Uterus (tissue), 3 donors: ENCODE measurements at regions not wholly inside any gene's neighbourhood (a gene's known extent, or its start where the extent isn't known, plus 50 kb on each side); places are given as distances from the start of the nearest gene placed in this dataset.
A peak's percentile ranks its signal among the peaks of the same experiment; 100 is the strongest.

Experiments used
- DNase-seq, 2 donors: peaks; one replicate each; pipeline ENCODE4 v3.0.0-alpha.2; 2019 to 2020
- H3K27ac ChIP-seq, 2 donors: fragments of 200-600 bp; sonication (generic); 1 replicate in 1 of 2; 2 replicates in 1 of 2; pipeline ENCODE4 v1.5.1; 2016 to 2018
- H3K27me3 ChIP-seq, 2 donors: fragments of 200-600 bp; sonication (generic); one replicate each; pipeline ENCODE4 v1.5.1; 2018 to 2019; ENCODE audit warnings: control low read depth in 1 of 2
- H3K36me3 ChIP-seq, 2 donors: fragments of 200-600 bp; sonication (generic); one replicate each; pipeline ENCODE4 v1.5.1; 2019; ENCODE audit warnings: control low read depth in 1 of 2
- H3K4me1 ChIP-seq, 2 donors: fragments of 200-600 bp; sonication (generic); one replicate each; pipeline ENCODE4 v1.5.1; 2018 to 2019; ENCODE audit warnings: control low read depth in 1 of 2
- H3K4me3 ChIP-seq, 2 donors: fragments of 200-600 bp; sonication (generic); 1 replicate in 1 of 2; 2 replicates in 1 of 2; pipeline ENCODE4 v1.5.1; 2018 to 2019; ENCODE audit warnings: mild to moderate bottlenecking in 1 of 2
- H3K9me3 ChIP-seq, 2 donors: fragments of 200-600 bp; sonication (generic); one replicate each; pipeline ENCODE4 v1.5.1; 2019; ENCODE audit warnings: control low read depth in 1 of 2
- CTCF ChIP-seq, 4 experiments: fragments of 200-600 bp in 2 of 4; fragments of 450-650 bp in 2 of 4; sonication (generic) in 2 of 4; IDR thresholded peaks; one replicate each; pipeline ENCODE4 v1.5.1; 2016 to 2019; ENCODE audit warnings: antibody characterized with exemption in 4 of 4, mild to moderate bottlenecking in 2 of 4, moderate library complexity in 1 of 4
- POLR2A ChIP-seq, 2 donors: fragments of 450-650 bp; IDR thresholded peaks; one replicate each; pipeline ENCODE4 v1.6.1; 2016; ENCODE audit warnings: antibody characterized with exemption in 2 of 2, mild to moderate bottlenecking in 1 of 2, moderate library complexity in 1 of 2
- intact Hi-C: fragments of 100-400 bp; cut with DNase I; formaldehyde crosslinking; loops from one replicate; pipeline ENCODE4 v1.15.1; 2023; ENCODE audit warnings: low total_unique reads
- donor health status: DM: yes; HTN: yes; CAD: no.

DNA sequence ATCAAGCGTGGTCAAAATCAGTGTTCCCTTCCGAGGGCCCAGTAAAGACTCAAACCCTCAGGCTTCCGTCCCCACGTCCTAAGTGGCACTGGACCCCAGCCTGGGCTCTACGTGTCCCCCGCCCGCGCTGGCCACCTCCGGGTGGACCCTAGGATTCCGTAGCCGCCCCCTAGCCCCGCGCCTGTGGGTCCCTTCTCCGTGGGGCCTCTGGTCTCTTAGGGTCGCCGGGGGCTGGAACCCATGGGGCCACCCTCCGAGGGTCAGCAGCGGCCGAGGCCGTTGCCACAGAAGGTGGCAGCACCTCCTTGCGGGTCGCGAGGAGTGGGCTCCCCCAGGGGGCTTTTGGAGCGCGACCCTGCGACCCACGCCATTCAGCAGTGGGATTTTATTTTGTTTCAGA, 170.5 kb upstream of the EEPD1 start:
- Histone ChIP-seq H3K4me3 (no peak overlapping the region), H3K9me3 (no peaks in the 10 kb centered on the region), H3K4me1 (no peaks in the 10 kb centered on the region), H3K27ac (no peak overlapping the region), H3K27me3 (no peaks in the 10 kb centered on the region), H3K36me3 (no peaks in the 10 kb centered on the region)
- no peak for TF ChIP-seq CTCF (IDR thresholded peaks at IDR 0.05)
- no peak for TF ChIP-seq POLR2A (IDR thresholded peaks at IDR 0.05)
- intact Hi-C loops = loop anchor here (5.0 kb wide), 1 partner anchor 325 kb away; no protein-coding TSS in a partner anchor
- no peak for DNase-seq

DNA sequence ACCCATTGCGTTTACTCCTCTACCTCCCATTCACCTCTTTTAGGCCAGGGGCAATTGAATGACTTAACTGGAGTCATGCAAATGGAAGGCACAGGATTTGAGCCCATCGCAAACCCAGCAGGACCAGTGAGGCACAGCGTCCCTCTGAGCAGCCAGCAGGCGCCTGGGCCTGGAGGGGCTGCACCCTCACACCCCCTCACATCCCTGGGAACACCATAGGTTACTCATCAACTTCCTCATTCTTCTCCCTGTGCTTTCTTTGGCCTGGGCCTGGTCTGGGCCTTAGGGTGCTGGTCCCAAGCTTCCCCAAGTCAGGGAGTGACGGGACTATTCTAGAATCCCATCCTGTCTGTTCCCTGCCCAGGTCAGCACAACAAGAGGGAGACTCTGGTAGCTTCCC, 169.4 kb upstream of the EEPD1 start:
- TF ChIP-seq POLR2A (IDR thresholded peaks at IDR 0.05) (no peak), CTCF (IDR thresholded peaks at IDR 0.05) (no peak)
- Histone ChIP-seq H3K27me3 (no peaks in the 10 kb centered on the region), H3K9me3 (no peaks in the 10 kb centered on the region), H3K4me1 (no peaks in the 10 kb centered on the region), H3K27ac (no peak overlapping the region), H3K36me3 (no peaks in the 10 kb centered on the region), H3K4me3 (no peak overlapping the region)
- DNase-seq = no peak
- intact Hi-C loops = loop anchor here (2.0 to 5.0 kb wide), 2 partner anchors 307 to 324 kb away; no protein-coding TSS in a partner anchor

DNA sequence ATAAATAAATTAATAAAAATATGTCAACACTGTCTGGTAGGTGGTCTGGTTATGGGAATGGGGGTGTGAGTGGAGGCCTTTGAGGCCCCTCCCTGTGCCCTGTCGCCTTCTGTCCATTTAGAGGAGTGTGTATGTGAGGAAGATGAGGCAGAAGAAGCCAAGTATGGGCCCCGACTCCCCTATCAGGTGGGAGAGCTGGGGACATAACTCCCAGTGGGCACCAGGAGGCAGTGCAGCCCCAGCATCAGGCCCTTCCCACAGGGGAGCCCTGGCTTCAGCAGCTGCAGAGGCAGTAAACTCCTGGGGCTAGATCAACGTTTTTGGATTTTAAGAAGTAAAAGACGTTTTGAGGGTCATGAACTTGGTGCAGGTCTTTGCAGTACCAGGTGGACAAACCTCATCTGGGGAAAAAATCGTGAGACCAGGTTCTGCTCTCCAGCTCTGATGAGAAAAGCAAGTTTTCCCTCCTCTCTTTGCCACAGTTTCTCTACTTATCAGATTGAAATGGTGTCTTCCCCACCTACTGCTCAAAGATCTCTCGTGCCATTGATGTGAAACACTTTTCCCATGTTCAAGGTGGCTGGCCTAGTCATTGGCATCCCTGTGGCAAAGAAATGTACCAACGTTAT, 167.8 kb upstream of the EEPD1 start:
- Histone ChIP-seq H3K36me3 (no peaks in the 10 kb centered on the region), H3K4me3 (no peak overlapping the region), H3K27ac (no peak overlapping the region), H3K27me3 (no peaks in the 10 kb centered on the region), H3K4me1 (no peaks in the 10 kb centered on the region), H3K9me3 (no peaks in the 10 kb centered on the region)
- intact Hi-C loops = loop anchor here (2.0 kb wide), 1 partner anchor 306 kb away; no protein-coding TSS in a partner anchor
- TF ChIP-seq CTCF (IDR thresholded peaks at IDR 0.05) = peak; percentile 86 to 97 (median 90)
- TF ChIP-seq POLR2A (IDR thresholded peaks at IDR 0.05) = no peak
- DNase-seq = peak; percentile 75 to 76

GRCh38 chr7:35987016-35987415, 166.0 kb upstream of the EEPD1 start:
- intact Hi-C loops = no loop called here
- no peaks in the 10 kb centered on the region for H3K9me3 ChIP-seq
- H3K4me3 ChIP-seq = no peak overlapping the region
- H3K27me3 ChIP-seq = no peaks in the 10 kb centered on the region
- H3K36me3 ChIP-seq = no peaks in the 10 kb centered on the region
- TF ChIP-seq POLR2A (IDR thresholded peaks at IDR 0.05) (no peak), CTCF (IDR thresholded peaks at IDR 0.05) (no peak)
- H3K4me1 ChIP-seq = no peaks in the 10 kb centered on the region
- DNase-seq = no peak
- no peak overlapping the region for H3K27ac ChIP-seq

DNA sequence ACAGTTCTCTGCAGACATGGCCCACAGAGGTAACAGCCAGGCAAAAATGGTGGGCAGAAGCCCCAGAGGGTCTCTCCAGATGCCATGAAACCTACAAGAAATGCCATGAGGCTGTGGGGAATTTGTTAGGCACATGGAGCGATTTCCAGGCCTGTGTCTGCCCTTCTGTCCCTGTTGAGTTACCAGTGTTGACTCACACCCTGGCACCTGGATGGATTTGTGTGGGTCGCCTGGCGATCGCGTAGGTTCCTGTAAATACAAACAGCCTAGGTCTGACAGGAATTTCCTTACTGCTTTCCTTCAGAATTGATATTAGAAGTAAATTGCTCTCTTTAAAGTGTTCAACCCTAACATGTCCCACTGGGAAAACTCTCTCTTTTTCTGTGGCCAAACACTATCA, 164.9 kb upstream of the EEPD1 start:
- no peak overlapping the region for H3K27ac ChIP-seq
- TF ChIP-seq POLR2A (IDR thresholded peaks at IDR 0.05) (no peak), CTCF (IDR thresholded peaks at IDR 0.05) (no peak)
- no peaks in the 10 kb centered on the region for H3K9me3 ChIP-seq
- H3K4me3 ChIP-seq = no peak overlapping the region
- no peaks in the 10 kb centered on the region for H3K4me1 ChIP-seq
- H3K36me3 ChIP-seq = no peaks in the 10 kb centered on the region
- DNase-seq = no peak
- intact Hi-C loops = no loop called here
- H3K27me3 ChIP-seq = no peaks in the 10 kb centered on the region
